CD4-positive, alpha-beta T cell (primary cell): ENCODE measurements at regions not wholly inside any gene's neighbourhood (a gene's known extent, or its start where the extent isn't known, plus 50 kb on each side); places are given as distances from the start of the nearest gene placed in this dataset.

ENCODE experiments used
- ATAC-seq: fragments of 200-7000 bp; cut with Tn5 transposase; one replicate; pipeline ENCODE4 v1.10.0; 2022; ENCODE audit warnings: mild to moderate bottlenecking; ENCODE audit not compliant: poor library complexity
- CTCF ChIA-PET: fragments of 350-600 bp; sonication (Branson Sonifier 250); formaldehyde crosslinking; loops from one replicate; lab custom pipeline; 2021; ENCODE audit warnings: antibody characterized with exemption, inconsistent platforms; lab: Charles Lee
- POLR2A ChIA-PET: fragments of 350-600 bp; sonication (Branson Sonifier 250); formaldehyde crosslinking; loops from one replicate; lab custom pipeline; 2021; ENCODE audit warnings: antibody characterized with exemption, inconsistent platforms; lab: Charles Lee
- DNase-seq, 14 experiments: peaks; one replicate each; pipeline ENCODE4 v3.0.0-alpha.2; 2013 to 2020; ENCODE audit warnings: mixed read lengths in 2 of 14
- H3K27ac ChIP-seq, 2 donors: one replicate each; pipeline versions ENCODE4 v1.5.1 to v1.7.0; 2013; ENCODE audit warnings: low read length in 2 of 2, low read depth in 1 of 2, mild to moderate bottlenecking in 1 of 2
- H3K27me3 ChIP-seq, 2 experiments: 1 replicate in 1 of 2; 2 replicates in 1 of 2; pipeline versions ENCODE4 v1.6.1 to v1.7.0; 2013; ENCODE audit warnings: low read length in 2 of 2, control low read depth in 1 of 2, mild to moderate bottlenecking in 1 of 2, moderate library complexity in 1 of 2; ENCODE audit not compliant: insufficient read depth in 2 of 2, control insufficient read depth in 1 of 2
- H3K36me3 ChIP-seq: one replicate; pipeline ENCODE4 v1.6.1; 2013; ENCODE audit warnings: low read length, control low read depth; ENCODE audit not compliant: insufficient read depth
- H3K4me1 ChIP-seq: one replicate; pipeline ENCODE4 v1.6.1; 2013; ENCODE audit warnings: low read length, control low read depth; ENCODE audit not compliant: insufficient read depth
- H3K4me3 ChIP-seq: one replicate; pipeline ENCODE4 v1.5.1; 2013; ENCODE audit warnings: mild to moderate bottlenecking, low read length, moderate library complexity
- H3K9me3 ChIP-seq, 2 experiments: 1 replicate in 1 of 2; 2 replicates in 1 of 2; pipeline versions ENCODE4 v1.6.1 to v1.7.0; 2013; ENCODE audit warnings: low read length in 2 of 2, mild to moderate bottlenecking in 2 of 2, control low read depth in 1 of 2, moderate library complexity in 1 of 2; ENCODE audit not compliant: control insufficient read depth in 1 of 2, insufficient read depth in 1 of 2
- H3K27ac Mint-ChIP-seq: one replicate; pipeline ENCODE4 v1.8.0; 2020; ENCODE audit warnings: mixed read lengths
- H3K27me3 Mint-ChIP-seq: one replicate; pipeline ENCODE4 v1.8.0; 2021; ENCODE audit warnings: mixed read lengths
- H3K36me3 Mint-ChIP-seq: one replicate; pipeline ENCODE4 v1.8.0; 2021; ENCODE audit warnings: low read depth, mixed read lengths
- H3K4me1 Mint-ChIP-seq: one replicate; pipeline ENCODE4 v1.8.0; 2021; ENCODE audit warnings: low read depth, mixed read lengths
- H3K4me3 Mint-ChIP-seq: one replicate; pipeline ENCODE4 v1.8.0; 2020; ENCODE audit warnings: mild to moderate bottlenecking, mixed read lengths
- H3K9me3 Mint-ChIP-seq: one replicate; pipeline ENCODE4 v1.8.0; 2020; ENCODE audit warnings: mixed read lengths
- intact Hi-C, 2 experiments: fragments of 100-400 bp; cut with DNase I in 1 of 2; cut with micrococcal nuclease in 1 of 2; formaldehyde crosslinking; loops; one replicate each; pipeline versions ENCODE4 v1.15.1 to v1.9.0; 2023 to 2025; cut with DNase I, micrococcal nuclease
- TF ChIP-seq, protein P1 (sequence below): fragments of 200-600 bp; IDR thresholded peaks from one replicate; pipeline ENCODE4 v1.8.0; 2022; ENCODE audit warnings: antibody characterized with exemption, mild to moderate bottlenecking

DNA sequence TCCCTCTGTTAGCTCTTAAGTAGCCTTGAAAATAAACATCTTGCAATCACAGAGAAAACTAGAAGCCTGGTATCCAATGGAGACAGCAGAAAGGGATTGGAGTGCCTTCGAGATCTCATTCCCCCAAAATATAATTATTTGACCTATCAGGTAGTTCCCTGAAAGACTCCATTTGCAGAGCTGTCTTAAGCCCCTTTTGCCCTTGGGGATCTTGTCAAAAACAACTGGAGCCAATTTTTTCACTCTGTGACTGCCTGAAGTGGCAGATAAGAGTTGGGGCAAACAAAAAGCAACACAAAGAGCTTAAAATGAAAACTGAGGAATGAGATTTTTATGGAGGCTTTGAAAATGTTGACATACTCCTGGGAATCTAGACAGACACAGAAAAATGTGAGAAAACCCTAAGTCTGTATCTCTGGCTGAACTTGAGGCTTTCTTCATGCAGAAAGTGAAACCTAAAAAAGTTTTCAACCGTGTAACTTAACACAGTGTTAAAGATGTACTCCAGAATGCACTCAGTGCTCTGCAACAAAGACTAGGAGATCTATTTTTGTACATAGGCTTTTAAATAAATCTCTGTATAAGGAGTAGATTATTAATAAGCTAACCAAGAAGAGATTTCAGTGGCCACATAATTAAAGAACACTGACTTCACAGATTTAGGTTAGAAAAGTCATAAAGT, 971.1 kb upstream of the MAN1A1 start:
- Histone ChIP-seq H3K4me3 (no peak overlapping the region), H3K4me1 (no peaks in the 10 kb centered on the region), H3K27me3 (no peaks in the 10 kb centered on the region), H3K36me3 (no peaks in the 10 kb centered on the region), H3K9me3 (no peaks in the 10 kb centered on the region), H3K27ac (no peak overlapping the region)
- Mint-ChIP-seq H3K27ac (no peak overlapping the region), H3K36me3 (no peaks in the 10 kb centered on the region), H3K4me1 (no peaks in the 10 kb centered on the region), H3K4me3 (no peak overlapping the region), H3K27me3 (no peaks in the 10 kb centered on the region), H3K9me3 (peaks cover 14% of the 10 kb centered on the region)
- TF ChIP-seq, protein P1, sequence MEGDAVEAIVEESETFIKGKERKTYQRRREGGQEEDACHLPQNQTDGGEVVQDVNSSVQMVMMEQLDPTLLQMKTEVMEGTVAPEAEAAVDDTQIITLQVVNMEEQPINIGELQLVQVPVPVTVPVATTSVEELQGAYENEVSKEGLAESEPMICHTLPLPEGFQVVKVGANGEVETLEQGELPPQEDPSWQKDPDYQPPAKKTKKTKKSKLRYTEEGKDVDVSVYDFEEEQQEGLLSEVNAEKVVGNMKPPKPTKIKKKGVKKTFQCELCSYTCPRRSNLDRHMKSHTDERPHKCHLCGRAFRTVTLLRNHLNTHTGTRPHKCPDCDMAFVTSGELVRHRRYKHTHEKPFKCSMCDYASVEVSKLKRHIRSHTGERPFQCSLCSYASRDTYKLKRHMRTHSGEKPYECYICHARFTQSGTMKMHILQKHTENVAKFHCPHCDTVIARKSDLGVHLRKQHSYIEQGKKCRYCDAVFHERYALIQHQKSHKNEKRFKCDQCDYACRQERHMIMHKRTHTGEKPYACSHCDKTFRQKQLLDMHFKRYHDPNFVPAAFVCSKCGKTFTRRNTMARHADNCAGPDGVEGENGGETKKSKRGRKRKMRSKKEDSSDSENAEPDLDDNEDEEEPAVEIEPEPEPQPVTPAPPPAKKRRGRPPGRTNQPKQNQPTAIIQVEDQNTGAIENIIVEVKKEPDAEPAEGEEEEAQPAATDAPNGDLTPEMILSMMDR: no peak
- intact Hi-C loops: no loop called here
- DNase-seq (no peak), ATAC-seq (no peak)
- CTCF ChIA-PET: no interaction called here
- POLR2A ChIA-PET: no interaction called here

- H3K27ac Mint-ChIP-seq: no peak overlapping the region
- Histone ChIP-seq H3K27ac (no peak overlapping the region), H3K9me3 (no peaks in the 10 kb centered on the region), H3K27me3 (no peaks in the 10 kb centered on the region), H3K4me3 (no peak overlapping the region), H3K4me1 (no peaks in the 10 kb centered on the region), H3K36me3 (no peaks in the 10 kb centered on the region)
- H3K36me3 Mint-ChIP-seq: no peaks in the 10 kb centered on the region
- no peaks in the 10 kb centered on the region for H3K27me3 Mint-ChIP-seq
- TF ChIP-seq, protein P1: no peak
- ATAC-seq (no peak), DNase-seq (no peak)
- H3K4me1 Mint-ChIP-seq: no peaks in the 10 kb centered on the region
- ChIA-PET CTCF (no interaction called here), POLR2A (no interaction called here)
- no peak overlapping the region for H3K4me3 Mint-ChIP-seq
- intact Hi-C loops: no loop called here
- no peaks in the 10 kb centered on the region for H3K9me3 Mint-ChIP-seq
Observed at GRCh38 chr6:120304223-120304622, 954.7 kb upstream of the MAN1A1 start.

GRCh38 chr6:120303527-120303926, 954.0 kb upstream of the MAN1A1 start:
- ChIA-PET CTCF (no interaction called here), POLR2A (no interaction called here)
- Histone ChIP-seq H3K4me1 (no peaks in the 10 kb centered on the region), H3K9me3 (no peaks in the 10 kb centered on the region), H3K4me3 (no peak overlapping the region), H3K27me3 (no peaks in the 10 kb centered on the region), H3K27ac (no peak overlapping the region), H3K36me3 (no peaks in the 10 kb centered on the region)
- H3K27ac Mint-ChIP-seq: no peak overlapping the region
- H3K4me3 Mint-ChIP-seq: no peak overlapping the region
- H3K36me3 Mint-ChIP-seq: no peaks in the 10 kb centered on the region
- H3K9me3 Mint-ChIP-seq: no peaks in the 10 kb centered on the region
- H3K27me3 Mint-ChIP-seq: no peaks in the 10 kb centered on the region
- TF ChIP-seq, protein P1: no peak
- H3K4me1 Mint-ChIP-seq: no peaks in the 10 kb centered on the region
- no peak for ATAC-seq
- no peak for DNase-seq
- intact Hi-C loops: no loop called here
